GM18511 (cell line): ENCODE measurements at regions not wholly inside any gene's neighbourhood (a gene's known extent, or its start where the extent isn't known, plus 50 kb on each side); places are given as distances from the start of the nearest gene placed in this dataset.

Source experiments
- ATAC-seq: cut with Tn5 transposase; IDR thresholded peaks from one replicate; pipeline ENCODE4 v1.9.1; 2021; ENCODE audit warnings: mild to moderate bottlenecking, moderate library complexity; ENCODE audit not compliant: unreplicated experiment

DNA sequence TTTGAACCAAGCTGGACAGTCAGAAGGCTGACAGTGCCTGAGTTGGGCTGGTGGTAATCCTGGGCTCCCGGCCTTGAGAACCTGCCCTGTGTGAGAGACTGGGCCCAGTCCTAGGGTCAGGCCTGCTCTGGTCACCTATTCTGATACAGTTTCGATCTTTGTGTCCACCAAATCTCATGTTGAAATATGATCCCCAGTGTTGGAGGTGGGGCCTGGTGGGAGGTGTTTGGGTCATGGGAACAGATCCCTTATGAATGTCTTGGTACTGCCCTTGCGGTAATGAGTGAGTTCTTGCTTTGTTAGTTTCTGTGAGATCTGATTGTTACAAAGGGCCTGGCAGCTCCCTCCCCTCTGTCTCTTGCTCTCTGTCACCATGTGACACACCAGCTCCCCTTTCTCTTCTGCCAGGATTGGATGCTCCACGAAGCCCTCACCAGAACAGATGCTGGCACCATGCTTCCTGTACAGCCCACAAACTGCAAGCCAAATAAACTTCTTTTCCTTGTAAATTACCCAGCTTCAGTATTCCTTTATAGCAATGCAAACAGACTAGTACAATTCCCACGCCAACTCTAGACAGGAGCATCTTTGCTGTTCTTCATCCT, 111.8 kb upstream of the ZNF438 start:
- ATAC-seq: no peak

- no peak for ATAC-seq
Observed at GRCh38 chr10:31145986-31146385, 114.3 kb upstream of the ZNF438 start.

DNA sequence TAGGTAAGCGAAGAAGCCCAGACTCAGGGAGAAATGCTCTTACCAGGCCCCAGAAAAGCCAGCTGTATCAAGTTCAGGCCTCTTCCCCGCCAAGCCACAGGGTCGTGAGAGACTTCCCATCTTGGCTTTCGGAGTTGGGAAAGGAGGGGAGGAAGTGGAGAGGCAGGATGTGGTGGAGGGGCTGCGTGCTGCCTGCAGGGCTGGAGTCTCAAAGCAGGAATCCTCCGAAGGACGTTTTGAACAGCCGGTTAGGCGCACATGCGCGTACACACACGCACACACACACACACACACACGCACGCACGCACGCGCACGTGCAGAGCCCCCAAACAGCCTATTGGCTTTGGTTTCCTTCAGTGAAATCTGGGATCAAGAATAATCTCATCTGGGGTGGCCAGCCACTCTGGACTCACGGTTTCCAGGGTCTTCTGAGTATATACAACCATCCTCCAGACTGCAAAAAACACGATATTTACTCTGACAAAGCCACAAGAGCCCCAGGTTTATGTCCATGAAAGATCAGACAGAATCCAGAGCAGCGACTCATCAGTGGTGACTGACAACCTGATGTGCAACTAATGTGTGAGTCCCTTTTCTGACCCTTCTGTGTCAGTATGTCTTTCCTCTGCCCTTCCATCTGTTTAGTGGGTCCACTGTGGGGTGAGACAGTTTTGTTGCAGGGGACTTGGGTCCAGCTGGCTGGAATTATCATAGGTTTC, 115.0 kb upstream of the ZNF438 start:
- ATAC-seq: no peak

DNA sequence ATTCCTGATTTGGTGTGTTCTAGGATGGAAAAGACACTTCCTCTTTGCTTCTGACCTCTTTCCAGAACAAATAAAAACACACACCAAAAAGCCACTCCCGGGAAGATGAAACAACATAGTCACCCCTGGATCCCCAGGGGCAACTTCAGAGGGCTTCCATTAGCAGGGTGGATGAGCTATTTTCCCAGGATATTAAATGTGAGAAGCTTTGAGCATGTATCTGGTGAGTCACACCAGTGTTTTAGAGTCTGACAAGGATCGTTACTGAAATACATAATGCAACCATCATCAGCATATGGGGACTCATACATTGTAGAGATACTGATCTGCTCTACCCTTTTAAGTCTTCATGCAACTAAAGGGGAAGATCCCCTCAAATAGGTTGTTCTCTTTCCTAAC, 115.5 kb upstream of the ZNF438 start:
- ATAC-seq: no peak

DNA sequence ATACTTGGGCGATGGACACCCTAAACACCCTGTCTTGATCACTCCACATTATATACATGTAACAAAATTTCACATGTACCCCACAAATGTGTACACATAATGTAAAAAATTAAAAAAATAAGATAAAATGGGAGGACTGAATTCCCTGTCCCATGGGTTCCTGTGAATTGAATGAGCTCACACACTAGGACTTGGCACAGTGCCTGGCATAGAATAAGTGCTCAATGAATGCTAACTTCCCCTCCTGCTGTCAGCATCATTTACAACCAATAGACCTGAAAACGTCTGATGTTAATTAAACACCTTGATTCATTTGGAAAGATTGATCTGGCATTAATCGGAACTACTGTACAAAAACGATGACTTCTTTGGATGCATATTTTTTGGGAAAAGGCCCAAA, 117.3 kb upstream of the ZNF438 start:
- ATAC-seq: no peak

DNA sequence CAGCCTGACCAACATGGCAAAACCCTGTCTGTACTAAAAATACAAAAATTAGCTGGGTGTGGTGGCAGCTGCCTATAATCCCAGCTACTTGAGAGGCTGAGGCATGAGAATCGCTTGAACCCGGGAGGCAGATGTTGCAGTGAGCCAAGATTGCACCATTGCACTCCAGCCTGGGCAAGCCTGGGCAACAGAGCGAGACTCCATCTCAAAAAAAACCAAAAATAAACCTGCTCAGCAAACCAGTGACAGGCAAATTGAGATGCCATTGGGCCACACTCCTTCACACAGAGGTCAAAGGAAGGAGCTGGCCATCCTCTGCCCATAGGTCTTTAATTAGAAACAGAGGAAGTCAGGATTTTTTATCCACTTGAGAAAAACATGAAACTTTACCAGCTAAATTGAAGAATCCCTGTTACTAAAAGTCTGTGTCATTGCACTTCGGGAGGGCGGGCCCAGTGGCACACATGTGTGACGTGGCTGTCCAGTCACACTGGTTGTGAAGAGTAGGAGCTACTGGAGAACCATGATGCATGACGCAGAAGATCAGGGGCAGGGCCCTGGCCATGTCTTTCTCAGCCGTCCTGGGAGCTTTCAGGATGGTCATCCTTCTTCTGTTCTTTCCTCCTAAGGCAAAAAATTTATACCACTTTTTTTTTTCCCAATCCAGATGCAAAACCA, 118.3 kb upstream of the ZNF438 start:
- ATAC-seq: no peak

- no peak for ATAC-seq
Observed at GRCh38 chr10:31151301-31151700, 119.6 kb upstream of the ZNF438 start.

GRCh38 chr10:31152421-31153135, 120.9 kb upstream of the ZNF438 start:
- ATAC-seq: no peak

GRCh38 chr10:31153161-31153560, 121.5 kb upstream of the ZNF438 start:
- ATAC-seq: no peak

- no peak for ATAC-seq
Observed at GRCh38 chr10:31153692-31154091, 122.0 kb upstream of the ZNF438 start.

GRCh38 chr10:31154996-31155395, 123.3 kb upstream of the ZNF438 start:
- no peak for ATAC-seq

- ATAC-seq: no peak
Observed at GRCh38 chr10:31157123-31158010, 125.7 kb upstream of the ZNF438 start.

DNA sequence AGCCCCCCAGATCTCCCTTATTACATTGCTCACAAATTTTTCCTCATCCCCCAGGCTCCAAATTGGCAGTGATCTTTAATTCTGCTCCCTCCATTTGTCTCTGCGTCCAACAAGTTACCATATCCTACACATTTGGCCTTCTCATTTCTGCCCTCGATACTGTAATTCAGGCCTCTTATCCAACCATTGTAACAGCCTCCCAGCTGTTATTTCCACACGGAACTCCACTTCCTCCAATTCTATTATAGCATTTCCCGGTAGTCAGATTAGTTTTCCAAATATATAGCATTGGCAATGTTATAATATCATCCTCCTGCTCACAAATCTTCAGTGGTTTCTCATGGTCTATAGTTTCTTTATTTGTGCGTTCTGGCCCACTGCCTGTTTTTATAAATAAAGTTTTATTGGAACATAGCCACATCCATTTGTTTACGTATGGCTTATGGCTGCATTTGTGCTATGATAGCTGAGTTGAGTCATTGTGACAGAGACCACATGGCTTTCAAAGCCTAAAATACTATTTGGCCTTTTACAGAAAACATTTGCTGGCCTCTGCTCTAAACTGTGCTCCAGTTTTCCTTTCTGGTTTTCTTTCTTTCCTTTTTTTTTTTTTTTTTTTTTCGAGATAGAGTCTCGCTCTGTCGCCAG, 126.5 kb upstream of the ZNF438 start:
- no peak for ATAC-seq

GRCh38 chr10:31166606-31167005, 134.9 kb upstream of the ZNF438 start:
- ATAC-seq: no peak

- no peak for ATAC-seq
Observed at GRCh38 chr10:31170636-31171035, 139.0 kb upstream of the ZNF438 start.

- ATAC-seq: no peak
Observed at GRCh38 chr10:31171402-31172083, 139.9 kb upstream of the ZNF438 start.

DNA sequence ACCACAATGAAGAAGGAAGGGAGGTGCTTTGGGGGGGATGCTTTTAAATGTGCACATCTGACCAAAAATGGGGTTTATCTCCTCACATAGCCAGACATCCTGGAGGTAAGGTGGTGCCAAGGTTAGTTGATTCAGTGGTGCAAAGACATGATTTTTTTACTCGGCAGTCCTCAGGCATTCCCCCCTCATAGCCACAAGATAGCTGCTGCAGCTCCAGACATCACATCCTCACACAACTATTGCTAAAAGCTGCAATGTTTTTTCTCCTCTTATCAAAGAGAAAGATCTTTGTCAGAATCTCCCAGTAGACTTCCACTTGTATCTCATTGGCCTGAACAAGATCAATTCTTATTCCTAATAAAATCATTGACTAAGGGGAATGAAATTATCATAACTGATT, 141.3 kb upstream of the ZNF438 start:
- ATAC-seq: no peak

DNA sequence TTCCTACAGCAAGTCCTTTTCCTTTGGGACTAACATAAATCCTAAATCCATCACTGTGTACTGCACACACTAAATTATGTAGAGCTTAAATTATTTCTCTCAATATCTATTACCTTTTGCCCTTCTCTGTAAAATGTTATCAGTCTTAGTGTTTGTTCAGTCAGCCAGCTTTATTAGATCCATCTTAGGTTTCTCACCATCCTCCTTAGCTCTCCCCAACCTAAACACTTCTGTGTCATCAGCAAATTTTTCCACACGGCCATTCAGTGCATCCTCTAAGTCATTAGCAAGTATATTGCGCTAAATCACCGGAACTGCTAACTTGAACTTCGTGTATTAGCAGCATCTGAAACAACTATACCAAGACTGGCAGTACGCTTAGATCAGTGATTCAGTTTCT, 142.1 kb upstream of the ZNF438 start:
- no peak for ATAC-seq

GRCh38 chr10:31179091-31179680, 139.8 kb upstream of the ZEB1 start:
- ATAC-seq: no peak
